Panc1 (cell line): ENCODE measurements at regions not wholly inside any gene's neighbourhood (a gene's known extent, or its start where the extent isn't known, plus 50 kb on each side); places are given as distances from the start of the nearest gene placed in this dataset.

ENCODE experiments used
- ATAC-seq: fragments of 200-7000 bp; cut with Tn5 transposase; 2 replicates; pipeline ENCODE4 v1.9.1; 2020; ENCODE audit warnings: mild to moderate bottlenecking, moderate library complexity
- BruUV-seq: library from RNA; stranded (reverse); fragments of 400-500 nt; replicated peaks from 2 replicates; lab custom pipeline; 2021; lab: Mats Ljungman, UMichigan
- CTCF ChIA-PET: fragments of 300-600 bp; sonication (Branson Sonifier 250); formaldehyde crosslinking; loops from one replicate; lab custom pipeline; 2022; ENCODE audit warnings: antibody characterized with exemption; lab: Charles Lee
- POLR2A ChIA-PET: fragments of 300-600 bp; sonication (Branson Sonifier 250); formaldehyde crosslinking; loops from one replicate; lab custom pipeline; 2022; ENCODE audit warnings: antibody characterized with exemption; lab: Charles Lee
- DNase-seq: peaks from one replicate; pipeline ENCODE4 v3.0.0-alpha.2; 2010; ENCODE audit warnings: low read depth, low spot score
- H3K27ac ChIP-seq: 2 replicates; pipeline ENCODE4 v1.5.1; 2011; ENCODE audit warnings: mild to moderate bottlenecking, low read length, inconsistent platforms
- H3K27me3 ChIP-seq: fragments of 200-500 bp; sonication (Bioruptor generic); 2 replicates; pipeline ENCODE4 v1.6.0; 2014; ENCODE audit warnings: low read length, inconsistent platforms; ENCODE audit not compliant: control insufficient read depth, insufficient read depth
- H3K36me3 ChIP-seq: fragments of 200-500 bp; sonication (Bioruptor generic); 2 replicates; pipeline ENCODE4 v1.5.1; 2014; ENCODE audit warnings: inconsistent platforms, mild to moderate bottlenecking, low read length, moderate library complexity; ENCODE audit not compliant: control insufficient read depth, insufficient read depth
- H3K4me1 ChIP-seq: 2 replicates; pipeline ENCODE4 v1.5.1; 2011; ENCODE audit warnings: inconsistent platforms, mild to moderate bottlenecking, low read length, moderate library complexity; ENCODE audit not compliant: control insufficient read depth, insufficient read depth
- H3K4me3 ChIP-seq, 2 experiments: 2 replicates each; pipeline ENCODE4 v1.5.1; 2011 to 2012; ENCODE audit warnings: low read depth in 2 of 2, low read length in 2 of 2, mild to moderate bottlenecking in 2 of 2, inconsistent platforms in 1 of 2, moderate library complexity in 1 of 2
- H3K9me3 ChIP-seq: fragments of 200-500 bp; sonication (Bioruptor generic); 2 replicates; pipeline ENCODE4 v1.5.1; 2014; ENCODE audit warnings: low read depth, mild to moderate bottlenecking, inconsistent platforms, low read length, moderate library complexity; ENCODE audit not compliant: control insufficient read depth, insufficient read depth
- CTCF ChIP-seq: fragments of 450-650 bp; IDR thresholded peaks from 2 replicates; pipeline ENCODE4 v1.5.1; 2017; ENCODE audit warnings: mild to moderate bottlenecking
- POLR2AphosphoS5 ChIP-seq: IDR thresholded peaks from 2 replicates; pipeline ENCODE4 v1.6.1; 2012; ENCODE audit warnings: mild to moderate bottlenecking, low read depth, low read length, moderate library complexity
- REST ChIP-seq, 2 experiments: IDR thresholded peaks; 2 replicates each; pipeline ENCODE4 v1.6.1; 2011 to 2012; ENCODE audit warnings: low read depth in 2 of 2, control low read depth in 1 of 2, low read length in 1 of 2, mild to moderate bottlenecking in 1 of 2, moderate library complexity in 1 of 2; ENCODE audit not compliant: insufficient read depth in 1 of 2
- SIN3A ChIP-seq: IDR thresholded peaks from 2 replicates; pipeline ENCODE4 v1.6.1; 2012; ENCODE audit warnings: low read depth, mild to moderate bottlenecking, low read length, moderate library complexity, borderline replicate concordance; ENCODE audit not compliant: insufficient read depth
- TCF7L2 ChIP-seq: IDR thresholded peaks from 2 replicates; pipeline ENCODE4 v1.6.1; 2011; ENCODE audit warnings: mild to moderate bottlenecking, low read depth, low read length, inconsistent platforms
- in situ Hi-C: cut with HindIII; loops from 2 replicates; pipeline ENCODE4 v1.10.0; 2016; ENCODE audit warnings: low sequenced_read_pairs, low pct_unique_long_range_greater_than_20kb
- intact Hi-C: fragments of 100-400 bp; cut with micrococcal nuclease; formaldehyde crosslinking; loops from one replicate; pipeline ENCODE4 v1.10.0; 2022; ENCODE audit not compliant: unreplicated experiment

GRCh38 chr6:97524811-97525210, 241.8 kb upstream of the MMS22L start:
- H3K9me3 ChIP-seq = peaks cover 1% of the 10 kb centered on the region; the same call in 1 of the 2 replicates
- H3K27me3 ChIP-seq = no peaks in the 10 kb centered on the region
- DNase-seq (no peak), ATAC-seq (no peak)
- BruUV-seq = no TSS peak
- H3K36me3 ChIP-seq = no peaks in the 10 kb centered on the region
- H3K27ac ChIP-seq = no peak overlapping the region
- POLR2A ChIA-PET = no interaction called here
- H3K4me1 ChIP-seq = no peaks in the 10 kb centered on the region
- CTCF ChIA-PET = no interaction called here
- no peak for TF ChIP-seq TCF7L2
- no peak for TF ChIP-seq CTCF
- intact Hi-C loops (no loop called here), in situ Hi-C loops (no loop called here)
- no peak overlapping the region for H3K4me3 ChIP-seq

- Histone ChIP-seq H3K27me3 (no peaks in the 10 kb centered on the region), H3K4me1 (no peaks in the 10 kb centered on the region), H3K36me3 (no peaks in the 10 kb centered on the region), H3K9me3 (no peaks in the 10 kb centered on the region), H3K27ac (no peak overlapping the region), H3K4me3 (no peak overlapping the region)
- intact Hi-C loops = no loop called here
- DNase-seq = no peak
- TF ChIP-seq CTCF (no peak), POLR2AphosphoS5 (no peak), REST (IDR thresholded peaks at IDR 0.05; ENCODE audit: insufficient read depth in 1 of 2, low read depth in 2 of 2, low read length in 1 of 2) (no peak), SIN3A (no peak), TCF7L2 (no peak)
- POLR2A ChIA-PET = no interaction called here
- CTCF ChIA-PET = no interaction called here
- BruUV-seq = no TSS peak
- no peak for ATAC-seq
- in situ Hi-C loops = no loop called here
Observed at GRCh38 chr6:97535800-97536199, 252.8 kb upstream of the MMS22L start.
